Activated CD8-positive, alpha-beta memory T cell treated with anti-CD3 and anti-CD28 coated beads for 48 hours (primary cell): ENCODE measurements at regions not wholly inside any gene's neighbourhood (a gene's known extent, or its start where the extent isn't known, plus 50 kb on each side); places are given as distances from the start of the nearest gene placed in this dataset.
A peak's percentile ranks its signal among the peaks of the same experiment; 100 is the strongest.

Experiments used
- DNase-seq, 3 experiments: peaks; one replicate each; pipeline ENCODE4 v3.0.0-alpha.2; 2020; ENCODE audit warnings: low read depth in 2 of 3, low spot score in 2 of 3

DNA sequence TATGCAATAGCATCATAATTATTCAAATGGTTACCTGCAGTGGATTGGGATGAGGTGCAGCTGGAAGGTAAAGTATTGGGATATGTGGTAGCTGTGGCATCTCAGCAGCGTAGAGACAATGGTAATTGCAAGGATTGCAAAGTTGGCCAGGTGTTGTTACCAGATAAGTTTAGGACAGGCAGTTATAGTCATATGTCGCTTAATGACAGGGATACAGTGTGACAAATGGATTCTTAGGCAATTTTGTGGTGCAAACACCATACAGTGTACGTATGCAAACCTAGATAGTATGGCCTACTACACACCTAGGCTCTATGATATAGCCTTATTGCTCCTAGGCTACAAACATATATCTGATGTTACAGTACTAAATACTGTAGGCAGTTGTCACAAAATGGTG lies 163.5 kb upstream of the LYZL2 start:
- DNase-seq = no peak

DNA sequence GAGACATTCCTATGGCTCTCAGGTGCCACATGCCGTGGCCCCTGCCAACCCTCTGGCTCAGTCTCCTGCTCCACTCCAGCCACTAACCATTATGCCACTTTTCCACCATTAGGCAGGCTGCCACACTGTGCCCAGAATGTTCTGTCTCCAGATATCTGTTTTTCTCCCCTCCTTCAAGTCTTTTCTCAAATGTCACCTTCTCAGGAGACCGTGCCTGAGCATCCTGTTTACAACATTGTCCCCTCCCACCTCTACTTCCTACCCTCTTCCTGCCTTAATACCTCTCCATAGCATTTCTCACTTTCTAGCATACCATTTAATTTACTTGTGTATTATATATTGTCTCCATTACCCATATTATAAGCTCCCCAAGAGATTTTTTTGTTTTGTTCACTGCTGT lies 162.5 kb upstream of the LYZL2 start:
- no peak for DNase-seq

DNA sequence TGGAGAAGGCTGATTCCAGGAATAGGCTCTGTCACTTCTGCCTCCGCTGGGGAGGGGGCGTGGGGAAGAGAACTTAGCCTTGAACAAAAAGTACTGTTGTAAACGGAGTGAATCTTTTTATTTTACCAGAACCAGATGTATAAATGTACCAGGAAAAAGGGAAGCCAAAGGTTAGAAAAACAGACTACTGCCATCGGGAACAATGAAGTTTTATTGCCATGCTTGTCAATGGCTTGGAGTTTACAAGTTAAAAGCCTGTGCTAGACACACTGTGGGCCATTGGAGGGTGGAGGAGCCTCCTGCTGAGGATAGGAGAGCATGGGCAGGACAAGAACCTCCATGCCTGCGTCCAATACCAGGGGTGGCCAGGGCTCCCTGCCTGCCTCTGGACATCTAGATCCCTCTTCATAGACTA lies 161.7 kb upstream of the LYZL2 start:
- no peak for DNase-seq

DNA sequence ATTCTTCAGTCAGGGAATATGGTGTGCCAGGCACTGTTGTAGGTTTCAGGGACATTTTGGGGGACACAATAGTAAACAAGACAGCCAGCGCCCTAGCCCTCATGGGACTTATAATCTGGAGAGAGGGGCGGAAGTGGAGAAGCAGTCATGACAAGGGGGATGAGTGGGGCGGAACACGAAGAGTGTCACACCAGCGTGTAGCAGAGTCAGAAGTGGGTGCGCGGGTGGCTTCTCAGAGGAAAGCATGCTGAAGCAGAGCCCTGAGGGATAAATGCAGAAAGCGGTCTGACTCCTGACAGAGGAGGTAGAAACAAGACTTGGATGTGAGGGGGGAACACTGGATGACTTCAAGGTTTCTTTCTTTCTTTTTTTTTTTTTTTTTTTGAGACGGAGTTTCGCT lies 160.3 kb upstream of the LYZL2 start:
- no peak for DNase-seq

DNA sequence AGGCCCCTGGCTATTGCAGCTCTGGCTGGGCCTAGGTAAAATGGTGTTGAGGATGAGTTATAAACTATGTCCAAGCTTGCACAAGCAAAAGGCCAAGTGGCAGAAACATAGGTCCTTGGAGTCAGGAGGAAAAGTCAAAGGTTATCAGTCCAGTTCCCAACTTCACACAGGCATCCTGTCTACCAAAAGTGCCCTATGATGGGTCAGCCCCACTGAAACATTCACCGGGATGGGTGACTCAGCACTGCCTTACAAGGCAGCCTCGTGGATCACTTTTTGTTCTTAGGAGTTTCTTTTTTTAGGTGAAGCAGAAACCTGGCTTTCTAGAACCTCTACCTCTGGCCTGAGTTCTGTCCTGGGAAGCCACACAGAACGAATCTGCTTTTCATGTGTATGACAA lies 158.8 kb upstream of the LYZL2 start:
- DNase-seq = no peak

DNA sequence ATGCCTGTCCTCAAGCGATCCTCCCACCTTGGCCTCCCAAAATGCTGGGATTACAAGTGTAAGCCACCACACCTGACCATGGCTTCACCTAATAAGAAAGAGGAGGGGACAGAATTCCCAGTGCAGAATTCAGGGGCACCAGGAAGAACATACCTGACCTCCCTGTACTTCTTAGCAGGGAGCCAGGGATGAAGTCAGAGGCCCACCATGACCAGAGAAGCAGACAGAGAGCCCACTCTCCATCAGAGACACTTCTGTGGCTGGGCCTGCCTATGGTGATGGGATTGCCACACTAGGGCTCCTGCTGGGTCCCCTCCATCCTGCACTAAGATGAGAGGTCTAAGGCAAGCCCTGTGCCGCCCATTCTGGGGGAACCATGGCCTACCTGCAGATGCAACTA lies 157.4 kb upstream of the LYZL2 start:
- DNase-seq = no peak

DNA sequence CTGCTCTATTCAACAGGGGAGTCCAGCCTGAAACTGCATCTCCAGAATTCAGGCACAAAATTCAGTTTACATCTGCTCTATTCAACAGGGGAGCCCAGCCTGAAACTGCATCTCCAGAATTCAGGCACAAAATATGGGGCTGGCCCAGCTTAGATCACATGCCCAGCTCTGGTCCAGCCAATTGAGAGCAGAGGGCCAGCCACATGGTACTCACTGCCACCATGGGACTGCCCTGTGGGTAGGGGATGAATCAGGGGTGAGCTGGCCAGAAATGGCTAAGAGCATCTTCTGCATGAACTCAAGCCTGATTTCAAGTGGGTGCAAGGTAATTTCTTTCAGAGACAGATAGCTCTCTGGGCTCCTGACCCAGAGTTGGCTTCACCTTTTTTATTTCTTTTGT lies 156.6 kb upstream of the LYZL2 start:
- no peak for DNase-seq

DNA sequence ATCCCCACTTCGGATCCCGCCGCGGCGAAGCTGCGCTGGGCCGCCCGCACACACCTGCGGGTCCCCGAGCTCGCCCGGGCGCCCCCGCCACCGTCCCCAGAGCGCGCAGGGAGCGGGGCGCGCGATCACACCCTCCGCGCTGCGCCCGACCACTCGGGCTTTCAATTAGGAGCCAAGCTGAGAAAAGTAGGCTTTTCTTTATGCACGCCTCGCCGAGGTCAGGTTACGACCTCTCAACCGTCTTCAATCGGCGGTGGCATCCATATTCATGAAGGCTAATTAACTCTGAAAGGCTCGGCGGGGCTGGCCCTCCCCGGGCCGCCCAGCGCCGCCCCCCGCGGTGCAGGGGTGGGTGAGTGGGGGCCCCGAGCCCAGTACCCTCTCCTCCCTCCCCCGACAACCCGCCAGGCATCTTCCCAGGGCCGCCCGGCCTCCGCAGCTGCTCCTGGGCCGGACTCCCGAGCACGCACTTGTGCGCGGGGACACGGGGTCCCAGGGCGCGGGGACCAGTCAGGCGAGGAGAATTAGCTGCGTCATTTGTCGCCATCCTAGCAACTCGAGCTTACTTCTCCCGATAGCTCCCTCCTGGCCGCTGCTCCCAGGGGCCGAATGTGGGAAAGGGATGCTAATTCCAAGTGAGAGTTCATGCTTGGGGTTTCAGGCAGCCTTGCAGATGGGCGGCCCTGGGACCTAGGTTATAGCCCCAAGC lies 155.5 kb upstream of the LYZL2 start:
- DNase-seq = peak in 1 of 3 experiments; percentile 32

DNA sequence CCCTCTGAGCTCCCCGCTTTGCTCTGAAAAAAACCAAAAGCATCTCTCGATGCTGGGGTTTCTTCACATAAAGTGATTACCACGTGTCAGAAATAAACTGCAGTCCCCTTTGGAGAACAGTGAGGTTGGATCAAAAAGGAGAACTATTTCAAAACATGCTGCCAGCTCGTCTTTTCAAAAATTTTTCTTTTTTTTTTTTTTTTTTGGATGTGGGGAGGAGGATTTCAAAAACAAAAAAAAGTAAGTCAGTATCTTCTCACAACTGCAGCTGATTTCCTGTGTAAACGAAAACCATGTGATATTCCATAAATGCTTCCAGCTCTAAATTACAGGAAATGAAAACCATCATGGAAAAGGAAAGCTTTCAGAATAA lies 155.0 kb upstream of the LYZL2 start:
- no peak for DNase-seq

DNA sequence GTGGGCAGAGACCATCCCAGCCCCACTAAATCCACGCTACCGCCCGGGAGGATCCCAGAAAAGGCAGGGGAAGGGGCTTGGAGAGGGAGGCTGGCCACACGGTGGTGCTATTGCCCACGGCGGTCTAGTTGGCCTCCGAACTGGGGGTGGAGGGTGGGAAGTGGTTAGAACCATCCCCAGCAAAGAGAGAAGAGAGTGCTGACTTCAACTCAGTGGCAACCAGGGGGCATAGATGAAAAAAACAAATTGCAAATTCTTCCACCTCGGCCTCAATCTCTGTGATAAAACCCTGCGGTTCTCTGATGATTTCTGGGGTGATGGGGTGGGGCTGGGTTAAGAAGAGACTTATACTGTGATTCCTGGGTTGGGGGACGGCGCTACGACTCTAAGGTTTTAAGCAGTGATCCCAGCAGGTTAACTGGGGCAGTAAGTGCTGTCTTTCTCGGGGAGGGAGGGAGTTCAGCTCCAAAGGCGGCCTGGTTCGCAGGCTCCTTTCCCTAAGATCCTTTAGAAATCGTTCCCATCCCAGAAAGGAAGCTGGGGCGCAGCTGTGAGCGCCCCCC lies 154.5 kb upstream of the LYZL2 start:
- DNase-seq = peak; percentile 57 to 74 (median 67)

DNA sequence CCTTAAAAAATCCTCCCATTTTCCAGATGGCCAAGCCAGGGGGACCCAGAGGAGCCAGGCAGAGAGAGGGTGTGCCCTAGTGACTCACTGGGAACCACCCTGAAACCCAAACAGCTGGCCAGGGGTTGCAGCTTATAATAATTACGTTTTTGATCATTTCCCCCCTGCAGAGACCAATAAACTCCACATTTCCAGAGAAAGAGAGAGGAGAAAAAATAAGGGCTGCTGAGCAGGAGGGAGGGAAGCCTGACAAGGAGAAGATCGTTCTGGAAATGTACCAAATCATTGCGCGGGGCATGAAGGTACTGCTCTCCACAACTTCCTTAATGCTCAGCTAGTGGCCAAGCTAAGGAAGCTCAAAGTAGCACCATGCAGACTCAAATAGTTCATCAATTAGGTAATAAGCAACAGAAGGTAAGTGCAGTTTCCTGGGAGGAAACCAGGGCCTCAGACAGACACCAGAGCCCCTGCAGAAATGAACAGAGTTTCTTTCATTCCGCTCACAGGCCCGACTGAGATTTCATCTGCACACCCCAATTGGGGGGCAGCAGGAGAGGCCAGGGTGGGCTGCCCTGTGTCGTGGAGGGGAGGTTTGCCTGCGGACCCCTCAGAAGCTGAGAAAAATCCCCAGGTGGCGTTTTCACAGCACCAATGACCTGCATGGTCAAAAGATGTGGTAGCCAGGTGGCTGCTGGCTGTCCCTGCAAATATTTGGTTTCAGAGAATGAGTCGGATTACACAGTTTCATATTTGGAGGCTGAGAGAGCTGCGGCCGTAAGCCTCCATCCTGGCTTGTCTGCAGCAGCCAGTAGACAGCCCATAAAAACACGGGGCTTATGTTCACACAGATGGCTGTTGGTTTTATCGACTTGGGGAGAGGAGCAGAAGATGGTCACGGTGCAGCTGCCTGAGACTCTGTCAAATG lies 153.2 kb upstream of the LYZL2 start:
- no peak for DNase-seq

DNA sequence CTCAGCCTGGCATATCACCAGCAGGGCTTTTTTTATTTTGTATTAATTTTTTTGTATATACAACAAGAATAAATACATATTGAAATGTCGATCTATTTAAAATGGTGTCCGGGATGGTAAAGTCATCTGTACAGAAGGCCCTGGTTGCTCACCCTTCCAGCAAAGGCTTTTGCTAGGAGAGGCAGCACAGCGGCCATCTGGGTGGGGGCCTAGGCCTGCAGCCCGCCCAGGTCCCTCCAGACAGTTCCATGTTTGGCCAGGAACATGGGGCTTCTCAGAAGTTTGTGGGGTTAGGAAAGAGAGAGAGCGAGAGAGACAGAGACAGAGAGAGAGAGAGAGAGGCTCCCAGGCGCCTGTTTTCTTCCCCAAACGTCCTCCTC lies 152.6 kb upstream of the LYZL2 start:
- DNase-seq = no peak

DNA sequence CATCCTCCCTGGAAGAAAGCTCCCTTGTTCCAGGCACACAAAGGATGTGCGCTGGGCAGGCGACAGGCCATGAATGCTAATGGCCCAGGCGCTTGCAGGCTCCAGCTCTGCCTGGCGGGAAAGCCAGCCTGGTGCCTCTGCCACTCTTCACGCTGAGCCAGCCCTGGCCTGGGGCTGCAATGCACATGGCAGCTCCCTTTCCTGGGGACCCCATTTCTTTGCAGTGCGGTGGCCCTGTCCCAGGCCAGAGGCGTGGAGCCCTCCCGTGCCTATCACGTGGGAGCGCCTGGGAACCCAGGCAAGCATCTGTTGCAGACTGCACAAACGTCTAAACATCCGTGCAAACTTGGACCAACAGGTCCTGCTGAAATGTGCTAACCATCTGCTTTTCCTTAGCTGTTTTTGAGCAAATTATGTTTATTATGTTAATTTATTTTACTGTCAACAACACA lies 152.1 kb upstream of the LYZL2 start:
- no peak for DNase-seq

DNA sequence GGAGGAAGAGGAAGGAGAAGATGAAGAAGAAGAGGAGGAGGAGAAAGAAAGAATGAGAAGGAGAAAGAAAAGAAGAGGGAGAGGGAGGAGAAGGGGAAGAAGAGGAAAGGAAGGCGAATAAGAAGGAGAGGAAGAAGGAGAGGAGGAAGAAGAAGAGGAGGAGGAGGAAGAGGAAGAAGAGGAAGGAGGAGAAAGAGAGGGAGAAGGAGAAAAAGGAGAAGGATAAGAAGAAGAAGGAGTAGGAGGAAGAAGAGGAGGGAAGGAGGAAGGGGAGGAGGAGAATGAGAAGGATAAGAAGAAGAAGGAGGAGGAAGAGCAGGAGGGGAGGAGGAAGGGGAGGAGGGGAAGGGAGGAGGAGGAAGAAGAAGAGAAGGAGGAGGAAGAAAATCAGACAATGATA lies 149.2 kb upstream of the LYZL2 start:
- no peak for DNase-seq

DNA sequence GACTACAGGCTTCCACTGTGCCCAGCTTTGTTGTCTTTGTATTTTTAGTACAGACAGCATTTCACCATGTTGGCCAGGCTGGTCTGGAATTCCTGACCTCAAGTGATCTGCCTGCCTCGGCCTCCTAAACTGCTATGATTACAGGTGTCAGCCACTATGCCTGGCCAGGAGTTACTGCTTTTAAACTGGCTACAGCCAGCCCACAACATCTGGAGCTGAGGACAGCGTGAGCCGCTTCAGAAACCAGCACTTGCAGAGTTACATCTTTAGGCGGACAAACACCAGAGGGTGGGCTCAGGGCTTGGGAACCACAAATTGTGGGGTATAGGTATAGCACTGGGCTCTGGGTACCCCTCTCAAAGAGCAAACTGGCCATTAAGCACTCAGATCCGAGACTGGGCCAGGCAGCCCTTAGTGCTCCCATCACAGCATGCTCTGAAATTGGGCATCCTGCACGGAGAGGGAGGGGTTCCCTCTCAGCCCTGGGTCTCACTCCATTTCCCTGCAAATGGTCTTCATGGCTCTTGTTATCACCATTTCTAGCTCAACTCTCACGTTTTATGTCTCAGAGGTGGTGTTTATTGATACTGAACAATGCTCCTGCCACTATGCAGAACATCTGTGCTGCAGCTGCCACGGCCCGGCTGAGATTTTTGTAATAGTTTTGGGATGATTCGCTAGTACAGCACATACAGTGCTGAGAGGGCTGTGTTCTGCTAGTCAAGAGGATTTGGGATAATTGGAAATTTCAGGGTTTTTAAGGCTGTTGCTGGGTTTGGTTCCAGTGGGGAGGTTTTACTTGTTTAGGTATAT lies 146.4 kb upstream of the LYZL2 start:
- no peak for DNase-seq

DNA sequence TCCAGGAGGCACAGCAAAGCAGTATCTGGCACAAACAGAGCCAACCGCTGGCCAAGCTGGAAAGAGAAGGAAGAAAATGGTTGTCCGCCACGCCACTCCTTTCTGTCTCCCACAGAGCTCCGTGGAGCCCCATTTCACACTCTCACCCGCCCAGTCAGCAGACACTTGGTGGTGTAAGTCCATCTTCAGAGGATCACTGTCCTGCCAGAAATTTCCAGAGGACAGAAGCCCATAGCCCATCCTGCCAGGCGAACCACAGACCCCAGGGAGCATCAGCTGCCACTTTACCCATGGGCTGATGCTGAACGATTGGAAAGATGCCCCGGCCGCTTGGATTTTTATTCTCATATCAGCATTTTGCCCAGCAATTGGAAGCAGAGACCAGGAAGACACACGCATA lies 144.7 kb upstream of the LYZL2 start:
- no peak for DNase-seq

DNA sequence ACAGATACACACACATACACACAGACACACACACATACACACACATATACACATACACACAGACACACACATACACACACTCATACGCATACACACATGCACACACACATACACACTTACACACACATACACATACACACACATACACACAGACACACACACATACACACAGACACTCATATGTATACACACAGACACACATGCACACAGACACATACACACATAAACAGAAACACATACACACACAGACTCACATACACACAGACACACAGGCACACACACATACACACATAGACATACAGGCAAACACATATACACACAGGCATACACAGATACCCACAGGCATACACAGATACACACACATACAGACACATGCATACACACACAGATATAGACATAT lies 143.9 kb upstream of the LYZL2 start:
- DNase-seq = no peak

DNA sequence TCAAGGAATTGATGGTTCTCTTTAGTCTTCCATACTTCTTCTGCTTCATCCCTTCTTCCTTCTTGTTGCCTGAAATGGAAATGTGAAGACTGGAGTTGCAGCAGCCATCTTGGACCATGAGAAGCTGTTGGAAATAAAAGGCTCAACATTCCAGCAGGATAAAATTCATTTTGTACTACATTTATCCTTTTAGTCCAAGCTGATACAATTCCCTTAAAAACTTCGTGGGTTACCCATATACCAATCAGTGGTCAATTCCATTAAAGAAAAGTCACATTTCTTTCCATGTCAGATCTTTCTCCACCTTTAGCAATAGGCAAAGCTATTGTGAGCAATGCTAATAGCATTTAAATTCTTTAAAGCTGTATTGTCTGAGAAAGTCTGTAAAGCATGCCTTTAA lies 141.3 kb upstream of the LYZL2 start:
- no peak for DNase-seq

DNA sequence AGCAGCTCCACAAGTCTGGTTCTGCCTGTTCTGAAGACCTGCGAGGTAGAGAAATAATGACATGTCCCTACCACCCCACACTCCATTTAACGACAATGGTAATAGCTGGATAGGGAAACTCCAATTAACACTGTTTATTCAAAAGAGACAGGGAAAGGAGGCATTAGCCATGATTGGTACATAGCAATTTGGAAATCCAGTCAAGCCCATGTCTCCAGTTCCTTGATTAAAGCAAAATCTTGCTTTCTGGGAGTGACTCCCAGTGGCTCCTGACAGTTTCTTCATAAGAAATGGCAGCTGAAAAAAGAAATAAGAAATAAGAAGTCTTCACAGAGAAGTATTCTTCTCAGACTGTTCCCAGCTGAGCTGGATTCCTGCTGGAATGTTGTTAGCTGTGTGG lies 140.7 kb upstream of the LYZL2 start:
- no peak for DNase-seq

DNA sequence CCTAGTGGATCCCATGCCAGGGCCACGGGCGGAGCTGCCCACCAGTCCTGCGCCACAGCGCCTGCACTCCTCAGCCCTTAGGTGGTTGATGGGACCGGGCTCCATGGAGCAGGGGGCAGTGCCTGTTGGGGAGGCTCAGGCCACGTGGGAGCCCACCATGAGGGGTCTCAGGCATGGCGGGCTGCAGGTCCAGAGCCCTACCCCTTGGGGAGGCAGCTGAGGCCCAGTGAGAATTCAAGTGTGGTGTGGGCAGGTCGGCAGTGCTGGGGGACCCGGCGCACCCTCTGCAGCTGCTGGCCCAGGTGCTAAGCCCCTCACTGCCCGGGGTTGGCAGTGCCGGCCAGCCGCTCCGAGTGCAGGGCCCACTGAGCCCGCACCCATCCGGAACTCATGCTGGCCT lies 139.8 kb upstream of the LYZL2 start:
- no peak for DNase-seq

DNA sequence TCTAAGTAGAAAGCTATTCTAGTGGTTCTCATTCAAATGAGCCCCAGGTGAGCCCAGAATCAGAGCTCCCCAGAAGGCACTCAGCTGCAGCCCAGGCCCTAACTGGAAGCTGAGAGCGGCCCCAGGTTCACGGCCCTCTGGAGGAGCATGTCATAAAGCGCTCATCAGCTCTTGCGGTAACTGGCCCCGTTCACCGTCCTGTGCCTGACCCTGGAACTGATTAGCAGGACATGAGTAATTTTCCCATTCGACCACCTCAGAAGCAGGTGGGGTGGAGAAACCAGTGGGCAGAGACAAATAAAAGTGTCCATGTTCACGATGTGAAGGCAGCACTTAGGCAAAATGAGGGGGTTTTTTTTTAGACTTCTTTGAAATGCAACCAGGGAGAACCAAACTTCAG lies 136.1 kb upstream of the LYZL2 start:
- DNase-seq = no peak
